ENCODE measurements at regions not wholly inside any gene's neighbourhood (a gene's known extent, or its start where the extent isn't known, plus 50 kb on each side); places are given as distances from the start of the nearest gene placed in this dataset.

DNA sequence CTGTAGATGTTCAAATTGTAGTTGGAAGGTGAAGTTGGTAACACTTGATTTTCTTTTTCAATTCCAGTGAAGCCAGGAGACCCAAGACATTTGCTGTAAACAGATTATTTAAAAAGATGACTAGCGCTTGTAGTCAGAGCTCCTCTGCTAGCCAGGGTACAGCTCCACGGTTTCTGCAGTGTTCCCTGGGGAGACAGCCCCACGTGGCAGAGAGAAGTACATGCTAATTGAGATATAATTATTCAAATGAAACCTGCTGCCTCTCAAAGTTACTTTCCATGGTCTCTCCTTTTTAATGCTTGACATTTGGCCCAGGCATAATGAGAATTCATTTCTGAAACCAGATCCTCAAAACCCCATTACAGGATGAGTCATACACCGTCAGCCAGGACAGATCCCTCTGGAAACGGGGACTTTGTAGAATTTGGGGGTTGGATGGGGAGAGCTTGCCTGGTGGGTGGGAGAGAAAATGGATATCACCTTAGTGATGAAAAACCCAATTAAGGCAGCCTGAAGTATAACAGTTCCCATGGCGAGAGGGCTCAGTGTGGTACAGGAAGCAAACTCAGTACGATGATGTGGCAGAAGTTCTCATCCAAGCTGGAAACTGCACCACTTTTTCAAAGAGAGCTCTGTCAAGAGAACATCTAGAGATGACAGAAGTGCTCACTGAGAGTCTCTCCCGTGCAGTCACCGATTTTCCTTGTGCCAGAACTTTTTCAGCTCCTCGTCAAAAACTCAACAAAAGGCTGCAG is 637.7 kb upstream of the TMEM132C start:
- TF ChIP-seq, protein P1, sequence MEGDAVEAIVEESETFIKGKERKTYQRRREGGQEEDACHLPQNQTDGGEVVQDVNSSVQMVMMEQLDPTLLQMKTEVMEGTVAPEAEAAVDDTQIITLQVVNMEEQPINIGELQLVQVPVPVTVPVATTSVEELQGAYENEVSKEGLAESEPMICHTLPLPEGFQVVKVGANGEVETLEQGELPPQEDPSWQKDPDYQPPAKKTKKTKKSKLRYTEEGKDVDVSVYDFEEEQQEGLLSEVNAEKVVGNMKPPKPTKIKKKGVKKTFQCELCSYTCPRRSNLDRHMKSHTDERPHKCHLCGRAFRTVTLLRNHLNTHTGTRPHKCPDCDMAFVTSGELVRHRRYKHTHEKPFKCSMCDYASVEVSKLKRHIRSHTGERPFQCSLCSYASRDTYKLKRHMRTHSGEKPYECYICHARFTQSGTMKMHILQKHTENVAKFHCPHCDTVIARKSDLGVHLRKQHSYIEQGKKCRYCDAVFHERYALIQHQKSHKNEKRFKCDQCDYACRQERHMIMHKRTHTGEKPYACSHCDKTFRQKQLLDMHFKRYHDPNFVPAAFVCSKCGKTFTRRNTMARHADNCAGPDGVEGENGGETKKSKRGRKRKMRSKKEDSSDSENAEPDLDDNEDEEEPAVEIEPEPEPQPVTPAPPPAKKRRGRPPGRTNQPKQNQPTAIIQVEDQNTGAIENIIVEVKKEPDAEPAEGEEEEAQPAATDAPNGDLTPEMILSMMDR (IDR thresholded peaks at IDR 0.05): no peak
- TF ChIP-seq POLR2A (IDR thresholded peaks at IDR 0.05): no peak

Data from heart left ventricle (tissue), 13 donors.